ENCODE measurements at regions not wholly inside any gene's neighbourhood (a gene's known extent, or its start where the extent isn't known, plus 50 kb on each side); places are given as distances from the start of the nearest gene placed in this dataset.

GRCh38 chr13:71979616-71980015 is 112.6 kb upstream of the DACH1 start:
- no peak for ATAC-seq

GRCh38 chr13:71977028-71977427 is 110.0 kb upstream of the DACH1 start:
- H3K36me3 ChIP-seq (ENCODE audit: control insufficient read depth in 2 of 3, insufficient read depth in 3 of 3, low read length in 3 of 3): no peaks in the 10 kb centered on the region
- Mint-ChIP-seq H3K36me3 (no peaks in the 10 kb centered on the region), H3K4me3 (no peak overlapping the region), H3K9me3 (peaks cover 0 to 7% (median 0%) of the 10 kb centered on the region in 11 donors), H3K27ac (no peak overlapping the region), H3K4me1 (no peaks in the 10 kb centered on the region), H3K27me3 (no peaks in the 10 kb centered on the region)
- intact Hi-C loops (cut with micrococcal nuclease): no loop called here
- H3K9me3 ChIP-seq (ENCODE audit: control insufficient read depth in 2 of 3, low read length in 3 of 3): no peaks in the 10 kb centered on the region
- CTCF ChIA-PET: interaction anchor here (1.2 kb wide), 1 partner anchor 12 kb away, joined by 4 read pairs; no protein-coding TSS in a partner anchor
- POLR2A ChIA-PET: no interaction called here
- no peaks in the 10 kb centered on the region for H3K27me3 ChIP-seq (ENCODE audit: control insufficient read depth in 2 of 2, insufficient read depth in 2 of 2, low read length in 2 of 2)
- no peak overlapping the region for H3K4me3 ChIP-seq (ENCODE audit: low read length)
- no peaks in the 10 kb centered on the region for H3K4me1 ChIP-seq (ENCODE audit: control insufficient read depth in 2 of 2, insufficient read depth in 2 of 2, low read length in 2 of 2)
- ATAC-seq: no peak
- no peak overlapping the region for H3K27ac ChIP-seq (ENCODE audit: low read depth, low read length)
- DNase-seq: no peak

More at GRCh38 chr13:71979616-71980015, 112.6 kb upstream of the DACH1 start:
- Mint-ChIP-seq H3K27me3 (no peaks in the 10 kb centered on the region), H3K4me3 (no peak overlapping the region), H3K36me3 (no peaks in the 10 kb centered on the region), H3K4me1 (no peaks in the 10 kb centered on the region), H3K9me3 (peaks cover 0 to 11% (median 5%) of the 10 kb centered on the region in 11 donors), H3K27ac (no peak overlapping the region)
- intact Hi-C loops (cut with micrococcal nuclease): no loop called here
- H3K9me3 ChIP-seq (ENCODE audit: control insufficient read depth in 2 of 3, low read length in 3 of 3): no peaks in the 10 kb centered on the region
- H3K4me1 ChIP-seq (ENCODE audit: control insufficient read depth in 2 of 2, insufficient read depth in 2 of 2, low read length in 2 of 2): no peaks in the 10 kb centered on the region
- no peaks in the 10 kb centered on the region for H3K27me3 ChIP-seq (ENCODE audit: control insufficient read depth in 2 of 2, insufficient read depth in 2 of 2, low read length in 2 of 2)
- no peak for DNase-seq
- ChIA-PET CTCF (no interaction called here), POLR2A (no interaction called here)
- no peak overlapping the region for H3K4me3 ChIP-seq (ENCODE audit: low read length)
- H3K36me3 ChIP-seq (ENCODE audit: control insufficient read depth in 2 of 3, insufficient read depth in 3 of 3, low read length in 3 of 3): no peaks in the 10 kb centered on the region
- H3K27ac ChIP-seq (ENCODE audit: low read depth, low read length): no peak overlapping the region

- CTCF ChIA-PET: no interaction called here
- Histone ChIP-seq H3K27ac (ENCODE audit: low read depth, low read length) (no peak overlapping the region), H3K36me3 (ENCODE audit: control insufficient read depth in 2 of 3, insufficient read depth in 3 of 3, low read length in 3 of 3) (no peaks in the 10 kb centered on the region), H3K4me1 (ENCODE audit: control insufficient read depth in 2 of 2, insufficient read depth in 2 of 2, low read length in 2 of 2) (no peaks in the 10 kb centered on the region), H3K9me3 (ENCODE audit: control insufficient read depth in 2 of 3, low read length in 3 of 3) (no peaks in the 10 kb centered on the region), H3K4me3 (ENCODE audit: low read length) (no peak overlapping the region), H3K27me3 (ENCODE audit: control insufficient read depth in 2 of 2, insufficient read depth in 2 of 2, low read length in 2 of 2) (no peaks in the 10 kb centered on the region)
- no peaks in the 10 kb centered on the region for H3K36me3 Mint-ChIP-seq
- peaks cover 0 to 8% (median 0%) of the 10 kb centered on the region in 11 donors for H3K9me3 Mint-ChIP-seq
- POLR2A ChIA-PET: no interaction called here
- no peak for ATAC-seq
- H3K4me1 Mint-ChIP-seq: peaks cover 0 to 5% (median 0%) of the 10 kb centered on the region in 7 donors
- DNase-seq: no peak
- no peak overlapping the region for H3K4me3 Mint-ChIP-seq
- no peak overlapping the region for H3K27ac Mint-ChIP-seq
- intact Hi-C loops (cut with micrococcal nuclease): no loop called here
- H3K27me3 Mint-ChIP-seq: no peaks in the 10 kb centered on the region
Measured at GRCh38 chr13:71967990-71968389, 101.0 kb upstream of the DACH1 start.

GRCh38 chr13:71964491-71965100 is 97.6 kb upstream of the DACH1 start:
- no peak for ATAC-seq

GRCh38 chr13:71962735-71963134 is 95.7 kb upstream of the DACH1 start:
- intact Hi-C loops (cut with micrococcal nuclease): no loop called here
- Histone ChIP-seq H3K27ac (ENCODE audit: low read depth, low read length) (no peak overlapping the region), H3K4me3 (ENCODE audit: low read length) (no peak overlapping the region), H3K4me1 (ENCODE audit: control insufficient read depth in 2 of 2, insufficient read depth in 2 of 2, low read length in 2 of 2) (no peaks in the 10 kb centered on the region), H3K36me3 (ENCODE audit: control insufficient read depth in 2 of 3, insufficient read depth in 3 of 3, low read length in 3 of 3) (no peaks in the 10 kb centered on the region), H3K9me3 (ENCODE audit: control insufficient read depth in 2 of 3, low read length in 3 of 3) (no peaks in the 10 kb centered on the region), H3K27me3 (ENCODE audit: control insufficient read depth in 2 of 2, insufficient read depth in 2 of 2, low read length in 2 of 2) (no peaks in the 10 kb centered on the region)
- ATAC-seq: no peak
- CTCF ChIA-PET: no interaction called here
- Mint-ChIP-seq H3K4me3 (no peak overlapping the region), H3K36me3 (no peaks in the 10 kb centered on the region), H3K27me3 (no peaks in the 10 kb centered on the region), H3K27ac (no peak overlapping the region), H3K9me3 (peaks cover 0 to 5% (median 0%) of the 10 kb centered on the region in 11 donors), H3K4me1 (peaks cover 0 to 5% (median 0%) of the 10 kb centered on the region in 7 donors)
- POLR2A ChIA-PET: no interaction called here
- DNase-seq: no peak

More at GRCh38 chr13:71964491-71965100, 97.6 kb upstream of the DACH1 start:
- Mint-ChIP-seq H3K36me3 (no peaks in the 10 kb centered on the region), H3K9me3 (peaks cover 0 to 6% (median 0%) of the 10 kb centered on the region in 11 donors), H3K4me3 (peak overlapping the region in 8 of 10 donors; percentile 14 to 77 (median 68)), H3K27me3 (no peaks in the 10 kb centered on the region), H3K27ac (no peak overlapping the region), H3K4me1 (peaks cover 0 to 5% (median 0%) of the 10 kb centered on the region in 7 donors)
- no peaks in the 10 kb centered on the region for H3K27me3 ChIP-seq (ENCODE audit: control insufficient read depth in 2 of 2, insufficient read depth in 2 of 2, low read length in 2 of 2)
- no peak overlapping the region for H3K27ac ChIP-seq (ENCODE audit: low read depth, low read length)
- no peaks in the 10 kb centered on the region for H3K36me3 ChIP-seq (ENCODE audit: control insufficient read depth in 2 of 3, insufficient read depth in 3 of 3, low read length in 3 of 3)
- no peak for DNase-seq
- CTCF ChIA-PET: no interaction called here
- H3K4me1 ChIP-seq (ENCODE audit: control insufficient read depth in 2 of 2, insufficient read depth in 2 of 2, low read length in 2 of 2): no peaks in the 10 kb centered on the region
- POLR2A ChIA-PET: no interaction called here
- H3K4me3 ChIP-seq (ENCODE audit: low read length): peak overlapping the region; percentile 6
- intact Hi-C loops (cut with micrococcal nuclease): no loop called here
- H3K9me3 ChIP-seq (ENCODE audit: control insufficient read depth in 2 of 3, low read length in 3 of 3): no peaks in the 10 kb centered on the region

- Histone ChIP-seq H3K36me3 (ENCODE audit: control insufficient read depth in 2 of 3, insufficient read depth in 3 of 3, low read length in 3 of 3) (no peaks in the 10 kb centered on the region), H3K9me3 (ENCODE audit: control insufficient read depth in 2 of 3, low read length in 3 of 3) (no peaks in the 10 kb centered on the region), H3K4me3 (ENCODE audit: low read length) (no peak overlapping the region), H3K4me1 (ENCODE audit: control insufficient read depth in 2 of 2, insufficient read depth in 2 of 2, low read length in 2 of 2) (no peaks in the 10 kb centered on the region), H3K27ac (ENCODE audit: low read depth, low read length) (no peak overlapping the region), H3K27me3 (ENCODE audit: control insufficient read depth in 2 of 2, insufficient read depth in 2 of 2, low read length in 2 of 2) (no peaks in the 10 kb centered on the region)
- H3K27me3 Mint-ChIP-seq: no peaks in the 10 kb centered on the region
- no peak overlapping the region for H3K27ac Mint-ChIP-seq
- ChIA-PET POLR2A (no interaction called here), CTCF (no interaction called here)
- H3K4me3 Mint-ChIP-seq: no peak overlapping the region
- H3K4me1 Mint-ChIP-seq: peaks cover 0 to 5% (median 0%) of the 10 kb centered on the region in 7 donors
- DNase-seq (no peak), ATAC-seq (no peak)
- peaks cover 0 to 5% (median 0%) of the 10 kb centered on the region in 11 donors for H3K9me3 Mint-ChIP-seq
- no peaks in the 10 kb centered on the region for H3K36me3 Mint-ChIP-seq
- intact Hi-C loops (cut with micrococcal nuclease): no loop called here
Measured at GRCh38 chr13:71962126-71962525, 95.1 kb upstream of the DACH1 start.

GRCh38 chr13:71949441-71949840 is 82.4 kb upstream of the DACH1 start:
- intact Hi-C loops (cut with micrococcal nuclease): no loop called here
- Mint-ChIP-seq H3K4me3 (no peak overlapping the region), H3K27me3 (peaks cover 0 to 4% (median 0%) of the 10 kb centered on the region in 5 donors), H3K27ac (no peak overlapping the region), H3K4me1 (no peaks in the 10 kb centered on the region), H3K36me3 (no peaks in the 10 kb centered on the region), H3K9me3 (peaks cover 0 to 6% (median 0%) of the 10 kb centered on the region in 11 donors)
- Histone ChIP-seq H3K9me3 (ENCODE audit: control insufficient read depth in 2 of 3, low read length in 3 of 3) (no peaks in the 10 kb centered on the region), H3K4me3 (ENCODE audit: low read length) (no peak overlapping the region), H3K4me1 (ENCODE audit: control insufficient read depth in 2 of 2, insufficient read depth in 2 of 2, low read length in 2 of 2) (no peaks in the 10 kb centered on the region), H3K27me3 (ENCODE audit: control insufficient read depth in 2 of 2, insufficient read depth in 2 of 2, low read length in 2 of 2) (no peaks in the 10 kb centered on the region), H3K27ac (ENCODE audit: low read depth, low read length) (no peak overlapping the region), H3K36me3 (ENCODE audit: control insufficient read depth in 2 of 3, insufficient read depth in 3 of 3, low read length in 3 of 3) (no peaks in the 10 kb centered on the region)
- CTCF ChIA-PET: no interaction called here
- ATAC-seq (no peak), DNase-seq (no peak)
- POLR2A ChIA-PET: no interaction called here

Measured in naive thymus-derived CD4-positive, alpha-beta T cell (primary cell).